ENCODE measurements at regions not wholly inside any gene's neighbourhood (a gene's known extent, or its start where the extent isn't known, plus 50 kb on each side); places are given as distances from the start of the nearest gene placed in this dataset.

GRCh38 chr17:77786090-77786489 lies 172.4 kb upstream of the TNRC6C start:
- DNase-seq (ENCODE audit: insufficient read length, low spot score) = no peak
- FAIRE-seq = no peak
- TF ChIP-seq POLR2AphosphoS5 (IDR thresholded peaks at IDR 0.05; ENCODE audit: low read depth, low read length) (no peak), SPI1 (IDR thresholded peaks at IDR 0.05; ENCODE audit: low read depth, low read length) (no peak), TAF1 (IDR thresholded peaks at IDR 0.05; ENCODE audit: low read depth, low read length) (no peak), POU2F2 (IDR thresholded peaks at IDR 0.05; ENCODE audit: low read depth, low read length) (no peak), PAX5 (IDR thresholded peaks at IDR 0.05; ENCODE audit: insufficient read depth, low read length, severe bottlenecking) (no peak), POLR2A (IDR thresholded peaks at IDR 0.05; ENCODE audit: low read depth, low read length) (no peak)

- TF ChIP-seq POLR2A (IDR thresholded peaks at IDR 0.05; ENCODE audit: low read depth, low read length) (no peak), POLR2AphosphoS5 (IDR thresholded peaks at IDR 0.05; ENCODE audit: low read depth, low read length) (no peak), PAX5 (IDR thresholded peaks at IDR 0.05; ENCODE audit: insufficient read depth, low read length, severe bottlenecking) (no peak)
- DNase-seq (ENCODE audit: insufficient read length, low spot score) (no peak), FAIRE-seq (no peak)
Observed at GRCh38 chr17:77786740-77787505, 171.6 kb upstream of the TNRC6C start.

- no peak for FAIRE-seq
- DNase-seq (ENCODE audit: insufficient read length, low spot score) = no peak
- TF ChIP-seq POU2F2 (IDR thresholded peaks at IDR 0.05; ENCODE audit: low read depth, low read length) (no peak), TAF1 (IDR thresholded peaks at IDR 0.05; ENCODE audit: low read depth, low read length) (no peak), PAX5 (IDR thresholded peaks at IDR 0.05; ENCODE audit: insufficient read depth, low read length, severe bottlenecking) (no peak), SPI1 (IDR thresholded peaks at IDR 0.05; ENCODE audit: low read depth, low read length) (no peak), POLR2AphosphoS5 (IDR thresholded peaks at IDR 0.05; ENCODE audit: low read depth, low read length) (no peak), POLR2A (IDR thresholded peaks at IDR 0.05; ENCODE audit: low read depth, low read length) (no peak)
Observed at GRCh38 chr17:77790143-77790829, 168.2 kb upstream of the TNRC6C start.

- no peak for DNase-seq (ENCODE audit: insufficient read length, low spot score)
- FAIRE-seq = no peak
- TF ChIP-seq PAX5 (IDR thresholded peaks at IDR 0.05; ENCODE audit: insufficient read depth, low read length, severe bottlenecking) = no peak
- TF ChIP-seq TAF1 (IDR thresholded peaks at IDR 0.05; ENCODE audit: low read depth, low read length) = no peak
- no peak for TF ChIP-seq POLR2A (IDR thresholded peaks at IDR 0.05; ENCODE audit: low read depth, low read length)
- no peak for TF ChIP-seq POU2F2 (IDR thresholded peaks at IDR 0.05; ENCODE audit: low read depth, low read length)
- no peak for TF ChIP-seq POLR2AphosphoS5 (IDR thresholded peaks at IDR 0.05; ENCODE audit: low read depth, low read length)
- no peak for TF ChIP-seq SPI1 (IDR thresholded peaks at IDR 0.05; ENCODE audit: low read depth, low read length)
Observed at GRCh38 chr17:77792626-77793025, 165.9 kb upstream of the TNRC6C start.

GRCh38 chr17:77793146-77793970 lies 165.1 kb upstream of the TNRC6C start:
- no peak for FAIRE-seq
- DNase-seq (ENCODE audit: insufficient read length, low spot score) = no peak

DNA sequence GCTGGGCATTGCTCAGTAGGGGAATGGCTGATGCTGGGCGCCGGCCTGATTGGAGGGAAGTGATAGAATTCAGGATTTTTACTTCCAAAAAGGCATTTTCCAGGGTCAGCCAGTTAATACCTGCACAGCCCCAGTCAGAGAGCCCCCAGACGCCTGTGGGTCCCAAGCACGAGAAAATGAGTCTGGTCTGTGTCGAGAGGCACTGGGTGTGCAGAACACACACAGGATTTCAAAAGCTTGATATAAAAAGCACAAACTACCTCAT lies 164.6 kb upstream of the TNRC6C start:
- no peak for DNase-seq (ENCODE audit: insufficient read length, low spot score)
- TF ChIP-seq POLR2A (IDR thresholded peaks at IDR 0.05; ENCODE audit: low read depth, low read length) (no peak), POLR2AphosphoS5 (IDR thresholded peaks at IDR 0.05; ENCODE audit: low read depth, low read length) (no peak), PAX5 (IDR thresholded peaks at IDR 0.05; ENCODE audit: insufficient read depth, low read length, severe bottlenecking) (no peak), TAF1 (IDR thresholded peaks at IDR 0.05; ENCODE audit: low read depth, low read length) (no peak), POU2F2 (IDR thresholded peaks at IDR 0.05; ENCODE audit: low read depth, low read length) (no peak), SPI1 (IDR thresholded peaks at IDR 0.05; ENCODE audit: low read depth, low read length) (no peak)
- no peak for FAIRE-seq

More at GRCh38 chr17:77793146-77793970, 165.1 kb upstream of the TNRC6C start:
- TF ChIP-seq SPI1 (IDR thresholded peaks at IDR 0.05; ENCODE audit: low read depth, low read length) = no peak

DNA sequence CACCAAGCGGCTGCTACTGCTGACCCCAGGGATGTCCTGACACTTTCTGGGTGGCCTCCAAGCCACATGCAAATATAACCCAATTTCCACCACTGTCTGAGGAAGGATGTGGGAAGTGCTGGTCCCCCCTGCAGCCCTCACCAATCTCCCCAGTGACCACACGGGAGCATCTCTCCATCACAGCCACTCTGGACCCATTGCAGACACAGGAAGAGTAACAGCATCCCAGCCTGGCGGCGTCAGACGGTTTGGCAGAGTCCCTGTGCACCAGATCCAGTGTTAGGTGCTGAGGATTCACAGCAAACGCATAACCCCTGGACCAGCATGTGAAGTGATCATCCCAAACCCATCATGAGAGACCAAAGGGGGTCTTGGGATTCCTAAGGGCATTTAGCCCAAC lies 163.7 kb upstream of the TNRC6C start:
- no peak for FAIRE-seq
- no peak for DNase-seq (ENCODE audit: insufficient read length, low spot score)
- TF ChIP-seq PAX5 (IDR thresholded peaks at IDR 0.05; ENCODE audit: insufficient read depth, low read length, severe bottlenecking) (no peak), POU2F2 (IDR thresholded peaks at IDR 0.05; ENCODE audit: low read depth, low read length) (no peak), TAF1 (IDR thresholded peaks at IDR 0.05; ENCODE audit: low read depth, low read length) (no peak), POLR2AphosphoS5 (IDR thresholded peaks at IDR 0.05; ENCODE audit: low read depth, low read length) (no peak), POLR2A (IDR thresholded peaks at IDR 0.05; ENCODE audit: low read depth, low read length) (no peak), SPI1 (IDR thresholded peaks at IDR 0.05; ENCODE audit: low read depth, low read length) (no peak)

- FAIRE-seq = no peak
- TF ChIP-seq TAF1 (IDR thresholded peaks at IDR 0.05; ENCODE audit: low read depth, low read length) (no peak), SPI1 (IDR thresholded peaks at IDR 0.05; ENCODE audit: low read depth, low read length) (no peak), POU2F2 (IDR thresholded peaks at IDR 0.05; ENCODE audit: low read depth, low read length) (no peak)
- no peak for DNase-seq (ENCODE audit: insufficient read length, low spot score)
Observed at GRCh38 chr17:77795685-77796084, 162.8 kb upstream of the TNRC6C start.

GRCh38 chr17:77796176-77796860 lies 162.2 kb upstream of the TNRC6C start:
- no peak for DNase-seq (ENCODE audit: insufficient read length, low spot score)
- no peak for TF ChIP-seq POLR2AphosphoS5 (IDR thresholded peaks at IDR 0.05; ENCODE audit: low read depth, low read length)
- FAIRE-seq = no peak
